MCF 10A (cell line): ENCODE measurements at regions not wholly inside any gene's neighbourhood (a gene's known extent, or its start where the extent isn't known, plus 50 kb on each side); places are given as distances from the start of the nearest gene placed in this dataset.

Source experiments
- BruUV-seq: library from RNA; stranded (reverse); fragments of 400-500 nt; replicated peaks from 2 replicates; lab custom pipeline; 2021; lab: Mats Ljungman, UMichigan
- CTCF ChIA-PET: fragments of 300-600 bp; sonication (Branson Sonifier 250); formaldehyde crosslinking; extraction: SDS; loops from one replicate; lab custom pipeline; 2021; ENCODE audit warnings: antibody characterized with exemption, inconsistent platforms; lab: Yijun Ruan, JAX
- POLR2A ChIA-PET: fragments of 300-600, 350-650 bp; sonication (Branson Sonifier 250); formaldehyde crosslinking; extraction: SDS; loops from one replicate; lab custom pipeline; 2020; ENCODE audit warnings: antibody characterized with exemption, inconsistent platforms; lab: Yijun Ruan, JAX
- DNase-seq: peaks from one replicate; pipeline ENCODE4 v3.0.0-alpha.2; 2018; ENCODE audit not compliant: unreplicated experiment
- H3K27ac Mint-ChIP-seq: one replicate; pipeline ENCODE4 v1.8.0; 2022; ENCODE audit warnings: mild to moderate bottlenecking, low read depth, mixed read lengths; ENCODE audit not compliant: unreplicated experiment
- H3K27me3 Mint-ChIP-seq: one replicate; pipeline ENCODE4 v1.8.0; 2022; ENCODE audit warnings: mixed read lengths; ENCODE audit not compliant: insufficient read depth, unreplicated experiment
- H3K36me3 Mint-ChIP-seq: one replicate; pipeline ENCODE4 v1.8.0; 2022; ENCODE audit warnings: mild to moderate bottlenecking, moderate library complexity, mixed read lengths; ENCODE audit not compliant: insufficient read depth, unreplicated experiment
- H3K4me1 Mint-ChIP-seq: one replicate; pipeline ENCODE4 v1.8.0; 2022; ENCODE audit warnings: mixed read lengths; ENCODE audit not compliant: insufficient read depth, unreplicated experiment
- H3K4me3 Mint-ChIP-seq: one replicate; pipeline ENCODE4 v1.8.0; 2022; ENCODE audit warnings: mild to moderate bottlenecking, moderate library complexity, mixed read lengths; ENCODE audit not compliant: unreplicated experiment
- H3K9me3 Mint-ChIP-seq: one replicate; pipeline ENCODE4 v1.8.0; 2022; ENCODE audit warnings: mixed read lengths; ENCODE audit not compliant: unreplicated experiment
- CTCF ChIP-seq: fragments of 200-600 bp; IDR thresholded peaks from one replicate; pipeline ENCODE4 v1.8.0; 2022; ENCODE audit warnings: antibody characterized with exemption, mild to moderate bottlenecking; ENCODE audit not compliant: unreplicated experiment
- intact Hi-C: fragments of 100-400 bp; cut with micrococcal nuclease; formaldehyde crosslinking; loops from 2 replicates; pipeline ENCODE4 v1.14.1; 2022

DNA sequence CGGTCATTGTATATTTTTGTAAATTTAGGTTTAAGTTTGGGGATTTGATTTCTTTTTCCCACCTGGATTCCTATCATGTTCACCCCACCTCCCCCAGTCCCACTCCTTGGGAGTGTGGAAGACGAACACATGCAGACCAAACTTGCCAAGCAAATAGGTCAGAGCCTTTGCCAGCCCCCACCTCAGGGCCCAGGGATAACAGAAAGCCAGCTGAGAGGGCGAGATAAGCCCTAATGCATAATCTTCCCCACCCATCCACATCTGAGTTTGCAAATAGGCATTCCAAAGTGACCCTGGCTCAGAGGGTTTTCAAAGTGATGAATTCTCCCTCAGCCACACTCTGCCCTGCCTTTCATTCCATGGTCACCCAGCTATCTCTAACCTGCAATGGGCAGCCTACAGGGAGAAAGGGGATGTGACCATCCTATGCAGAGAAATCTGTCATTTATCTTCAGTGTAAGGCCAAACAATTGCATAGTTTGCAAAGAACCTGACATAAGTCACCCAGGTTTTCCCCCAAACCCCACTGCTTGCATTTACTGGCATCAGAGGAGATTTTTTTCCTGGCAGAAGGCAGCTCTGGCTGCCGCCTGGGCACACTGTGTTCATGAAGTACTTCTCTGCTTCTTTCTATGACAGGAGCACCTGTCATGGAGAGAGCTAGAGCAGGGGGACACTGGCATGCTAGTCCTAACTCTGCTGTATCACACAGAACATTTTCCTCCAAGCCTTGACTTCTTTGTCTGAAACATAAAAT lies 69.0 kb upstream of the NFIA start:
- ChIA-PET POLR2A (interaction anchor here (0.7 to 1.4 kb wide), 3 partner anchors 10 to 29 kb away, joined by 3 to 4 read pairs (median 3); no protein-coding TSS in a partner anchor), CTCF (interaction anchor here (0.5 to 1.4 kb wide), 3 partner anchors 25 to 378 kb away, joined by 3 to 8 read pairs (median 3); no protein-coding TSS in a partner anchor)
- DNase-seq = no peak
- no peaks in the 10 kb centered on the region for H3K36me3 Mint-ChIP-seq
- no peak overlapping the region for H3K4me3 Mint-ChIP-seq
- no peak overlapping the region for H3K27ac Mint-ChIP-seq
- TF ChIP-seq CTCF = no peak
- no TSS peak for BruUV-seq
- peaks cover 31% of the 10 kb centered on the region for H3K27me3 Mint-ChIP-seq
- no peaks in the 10 kb centered on the region for H3K9me3 Mint-ChIP-seq
- intact Hi-C loops = no loop called here
- H3K4me1 Mint-ChIP-seq = no peaks in the 10 kb centered on the region

- no peaks in the 10 kb centered on the region for H3K9me3 Mint-ChIP-seq
- no peak overlapping the region for H3K27ac Mint-ChIP-seq
- H3K4me1 Mint-ChIP-seq = no peaks in the 10 kb centered on the region
- no peak for DNase-seq
- CTCF ChIA-PET = interaction anchor here (0.7 to 1.4 kb wide), 3 partner anchors 24 to 37 kb away, joined by 3 to 4 read pairs (median 3); no protein-coding TSS in a partner anchor
- intact Hi-C loops = no loop called here
- no peak for TF ChIP-seq CTCF
- H3K27me3 Mint-ChIP-seq = peaks cover 26% of the 10 kb centered on the region
- BruUV-seq = no TSS peak
- POLR2A ChIA-PET = interaction anchor here (0.6 to 1.4 kb wide), 3 partner anchors 11 to 452 kb away, joined by 3 to 4 read pairs (median 3); no protein-coding TSS in a partner anchor
- H3K36me3 Mint-ChIP-seq = no peaks in the 10 kb centered on the region
- no peak overlapping the region for H3K4me3 Mint-ChIP-seq
Measured at GRCh38 chr1:61012341-61012761, 70.0 kb upstream of the NFIA start.

DNA sequence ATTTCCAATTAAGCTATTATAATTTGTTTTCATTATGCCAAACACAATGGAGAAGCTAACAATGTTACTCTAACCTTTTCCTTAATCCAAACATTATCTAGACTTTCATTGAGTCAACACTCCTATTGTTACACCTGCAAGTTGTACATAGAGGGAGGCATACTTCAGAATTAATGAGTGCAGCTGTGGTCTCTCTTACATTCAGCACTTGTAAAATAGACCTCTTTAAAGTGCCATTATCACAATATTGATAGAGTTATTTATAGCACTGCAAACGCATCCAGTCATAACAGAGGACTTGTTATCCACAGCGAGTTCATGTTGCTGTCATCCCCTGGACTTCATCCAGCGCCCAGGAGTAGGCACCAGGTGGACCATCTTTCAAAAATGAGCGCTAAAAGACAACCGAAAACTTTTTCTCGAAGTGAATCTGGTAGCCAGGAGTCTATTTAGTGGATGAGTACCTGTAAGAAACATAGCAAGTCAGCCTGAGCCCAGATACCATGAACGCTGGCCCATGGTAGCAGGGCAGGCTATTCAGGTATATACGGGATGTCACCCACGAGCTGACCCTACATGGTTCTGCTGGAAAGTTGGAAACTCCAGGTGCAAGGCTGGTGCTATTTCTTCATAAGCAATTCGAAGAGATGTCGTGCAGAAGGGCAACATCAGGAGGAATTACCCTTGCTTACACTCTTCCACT lies 70.6 kb upstream of the NFIA start:
- CTCF ChIA-PET = interaction anchor here (1.1 to 1.4 kb wide), 3 partner anchors 23 to 33 kb away, joined by 3 to 4 read pairs (median 4); no protein-coding TSS in a partner anchor
- no peak for DNase-seq
- intact Hi-C loops = no loop called here
- Mint-ChIP-seq H3K4me1 (no peaks in the 10 kb centered on the region), H3K9me3 (no peaks in the 10 kb centered on the region), H3K27me3 (peaks cover 20% of the 10 kb centered on the region), H3K4me3 (no peak overlapping the region), H3K36me3 (no peaks in the 10 kb centered on the region), H3K27ac (no peak overlapping the region)
- TF ChIP-seq CTCF = no peak
- BruUV-seq = no TSS peak
- POLR2A ChIA-PET = interaction anchor here (1.4 kb wide), 2 partner anchors 12 to 14 kb away, joined by 3 to 4 read pairs; no protein-coding TSS in a partner anchor
